CD4-positive, alpha-beta T cell treated with Interleukin-21 for 1 hour (primary cell): ENCODE measurements at regions not wholly inside any gene's neighbourhood (a gene's known extent, or its start where the extent isn't known, plus 50 kb on each side); places are given as distances from the start of the nearest gene placed in this dataset.

ENCODE experiments used
- DNase-seq: peaks from one replicate; pipeline ENCODE4 v3.0.0-alpha.2; 2020

DNA sequence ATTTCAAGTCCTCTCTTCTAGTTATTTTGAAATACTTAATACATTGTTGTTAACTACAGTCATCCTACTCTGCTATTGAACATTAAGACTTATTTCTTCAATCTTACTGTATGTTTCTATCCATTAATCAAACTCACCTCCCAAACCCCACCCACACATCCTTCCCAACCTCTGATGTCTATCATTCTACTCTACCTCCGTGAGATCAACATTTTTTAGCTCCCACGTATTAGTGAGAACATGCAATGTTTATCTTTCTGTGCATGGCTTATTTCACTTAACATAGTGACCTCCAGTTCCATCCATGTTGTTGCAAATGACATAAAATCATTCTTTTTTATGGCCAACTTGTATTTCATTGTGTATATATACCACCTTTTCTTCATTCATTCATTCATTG, 236.6 kb upstream of the CTNNB1 start:
- DNase-seq: no peak

DNA sequence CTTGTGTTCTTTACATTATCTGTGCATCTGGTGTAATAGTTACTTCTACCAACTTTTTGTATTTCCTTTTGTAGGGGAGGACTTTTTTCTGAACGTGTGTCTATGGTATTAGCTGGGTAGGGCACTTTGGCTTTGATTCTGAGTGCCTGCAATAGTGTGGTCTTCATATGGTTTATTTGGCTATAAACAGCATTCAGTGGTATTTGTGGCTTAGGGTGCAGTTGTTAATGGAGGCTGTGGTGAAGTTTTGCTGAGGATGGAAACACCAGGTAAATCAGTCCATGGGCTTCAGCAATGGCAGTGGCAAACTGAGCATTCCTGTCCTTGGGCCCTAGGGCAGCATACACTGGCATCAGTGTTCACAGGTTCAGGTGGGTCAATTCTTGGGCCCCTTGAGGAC, 230.6 kb upstream of the CTNNB1 start:
- no peak for DNase-seq

- DNase-seq: no peak
Measured at GRCh38 chr3:40969341-40969740, 230.0 kb upstream of the CTNNB1 start.

- DNase-seq: no peak
Measured at GRCh38 chr3:40969756-40970466, 229.4 kb upstream of the CTNNB1 start.

- peak; percentile 27 for DNase-seq
Measured at GRCh38 chr3:40971191-40972168, 227.8 kb upstream of the CTNNB1 start.

DNA sequence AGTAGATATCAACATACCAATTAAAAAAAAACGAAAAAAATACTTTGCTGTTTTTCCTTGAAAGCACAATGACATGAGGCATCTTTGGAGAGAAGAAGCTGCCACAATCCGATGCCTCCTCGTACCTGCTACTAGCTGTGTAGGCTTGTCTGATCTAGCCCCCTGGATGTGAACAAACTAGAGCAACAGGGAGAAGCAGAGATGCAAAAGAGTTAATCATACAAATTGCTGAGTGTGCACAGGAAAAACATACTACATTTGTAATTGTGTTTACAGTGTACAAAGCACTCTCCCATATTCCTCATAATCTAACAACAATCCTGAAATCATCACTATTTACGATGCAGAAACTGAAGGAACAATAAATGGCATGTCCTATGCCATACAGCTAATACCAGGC, 227.0 kb upstream of the CTNNB1 start:
- DNase-seq: no peak

DNA sequence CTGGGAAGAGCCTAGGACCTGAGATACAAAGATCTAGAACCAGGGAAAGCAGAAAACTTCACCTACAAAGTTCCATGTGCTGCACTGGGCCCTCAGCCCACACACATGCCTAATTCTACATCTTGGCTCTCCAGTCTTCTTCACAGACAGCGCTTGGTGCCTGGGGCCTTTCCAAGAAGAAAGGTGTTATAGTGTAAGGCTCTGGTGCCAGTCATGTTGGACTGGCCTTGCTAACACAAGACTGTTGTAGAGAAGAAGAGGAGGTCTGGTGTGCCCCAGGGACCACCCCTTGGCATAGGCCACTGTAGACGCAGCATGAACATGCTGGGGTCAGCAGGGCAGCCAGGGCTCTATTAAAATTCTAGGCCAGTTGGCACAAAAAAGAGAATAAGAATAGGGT, 226.2 kb upstream of the CTNNB1 start:
- no peak for DNase-seq

GRCh38 chr3:40975711-40976121, 223.6 kb upstream of the CTNNB1 start:
- DNase-seq: no peak

- DNase-seq: no peak
Measured at GRCh38 chr3:40976241-40976640, 223.1 kb upstream of the CTNNB1 start.

- DNase-seq: no peak
Measured at GRCh38 chr3:40978442-40978841, 220.9 kb upstream of the CTNNB1 start.

GRCh38 chr3:40979962-40980361, 219.3 kb upstream of the CTNNB1 start:
- no peak for DNase-seq

GRCh38 chr3:40980467-40980866, 218.8 kb upstream of the CTNNB1 start:
- no peak for DNase-seq

DNA sequence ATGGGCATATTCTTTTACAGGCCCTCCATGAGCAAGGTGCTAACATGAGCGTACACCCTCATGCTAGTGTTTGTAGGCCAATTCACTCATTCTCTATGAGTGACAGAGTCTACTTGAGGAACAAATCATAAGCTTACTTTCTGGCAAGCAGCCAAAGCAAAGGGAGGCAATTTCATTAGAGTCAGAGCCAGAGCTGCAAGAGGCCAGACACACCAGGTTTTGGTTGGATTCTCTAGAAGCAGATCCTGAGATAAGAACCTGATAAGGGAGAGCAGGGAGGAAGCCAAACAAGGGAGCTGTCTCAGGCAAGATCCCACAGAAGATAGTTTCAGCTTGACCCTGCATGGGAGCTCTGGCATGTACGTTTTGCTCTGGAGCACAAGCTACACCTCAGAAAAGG, 214.1 kb upstream of the CTNNB1 start:
- DNase-seq: no peak

DNA sequence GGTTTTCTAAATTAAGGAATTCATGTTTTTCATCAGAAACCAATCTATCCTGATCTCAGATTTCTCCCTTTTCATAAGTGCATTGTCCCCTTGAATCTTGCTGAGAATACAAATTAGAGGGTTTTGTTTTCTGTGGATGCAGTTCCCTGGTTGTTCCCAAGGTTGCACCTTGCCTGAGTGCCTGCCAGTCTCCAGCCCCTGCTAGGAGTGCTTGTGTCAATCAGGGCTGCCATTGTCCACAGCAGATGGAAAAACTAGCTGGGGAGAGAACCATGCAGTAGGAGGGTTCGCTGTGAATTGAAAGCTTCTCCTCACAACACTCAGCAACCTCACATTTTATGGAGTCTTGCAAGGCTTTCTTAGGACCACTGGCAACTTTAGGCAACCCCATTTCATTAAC, 210.8 kb upstream of the CTNNB1 start:
- no peak for DNase-seq

GRCh38 chr3:40989141-40990061, 209.9 kb upstream of the CTNNB1 start:
- no peak for DNase-seq

- DNase-seq: no peak
Measured at GRCh38 chr3:40990062-40990456, 209.2 kb upstream of the CTNNB1 start.

- no peak for DNase-seq
Measured at GRCh38 chr3:40992023-40992422, 207.3 kb upstream of the CTNNB1 start.

GRCh38 chr3:40994611-40995010, 204.7 kb upstream of the CTNNB1 start:
- no peak for DNase-seq

GRCh38 chr3:40995271-40995670, 204.0 kb upstream of the CTNNB1 start:
- DNase-seq: no peak

DNA sequence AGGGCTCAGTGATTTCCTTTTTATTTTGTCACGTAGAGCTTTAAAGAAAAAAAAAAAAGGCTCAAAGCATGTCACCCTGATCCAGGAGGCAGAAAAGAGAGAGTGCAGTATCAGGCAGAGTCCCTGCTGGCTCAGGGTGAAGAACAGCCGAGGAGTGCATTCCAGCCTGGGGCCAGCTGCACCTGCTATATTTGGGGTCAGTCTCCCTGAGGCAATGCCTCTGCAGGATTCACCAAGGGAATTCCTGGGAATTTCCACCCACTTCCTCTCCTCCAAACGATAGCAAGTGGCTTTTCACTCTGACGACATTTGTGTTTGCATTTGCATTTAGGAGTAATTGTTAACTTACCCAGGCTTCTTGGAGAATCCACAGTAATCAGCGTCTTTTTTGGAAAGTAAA, 202.9 kb upstream of the CTNNB1 start:
- DNase-seq: no peak

GRCh38 chr3:40996827-40997710, 202.2 kb upstream of the CTNNB1 start:
- DNase-seq: no peak
